ENCODE measurements at regions not wholly inside any gene's neighbourhood (a gene's known extent, or its start where the extent isn't known, plus 50 kb on each side); places are given as distances from the start of the nearest gene placed in this dataset.

GRCh38 chr19:29397748-29398147 lies 128.0 kb upstream of the VSTM2B start:
- Histone ChIP-seq H3K4me1 (ENCODE audit: insufficient read depth, low read length) (no peaks in the 10 kb centered on the region), H3K9me3 (ENCODE audit: low read depth, low read length) (no peaks in the 10 kb centered on the region), H3K79me2 (ENCODE audit: insufficient read depth, low read length) (no peaks in the 10 kb centered on the region), H3K4me3 (ENCODE audit: insufficient read depth, low read length) (no peak overlapping the region), H3K4me2 (ENCODE audit: insufficient read depth, low read length) (no peak overlapping the region), H3K27ac (ENCODE audit: low read depth, low read length) (no peak overlapping the region), H3K27me3 (ENCODE audit: insufficient read depth, low read length) (no peaks in the 10 kb centered on the region), H2AFZ (ENCODE audit: low read length) (no peak overlapping the region), H3K36me3 (ENCODE audit: insufficient read depth, low read length) (no peaks in the 10 kb centered on the region), H4K20me1 (ENCODE audit: insufficient read depth, low read length) (no peaks in the 10 kb centered on the region)
- DNase-seq (ENCODE audit: insufficient read length, low spot score, missing footprints): peak; percentile 82
- TF ChIP-seq CTCF (IDR thresholded peaks at IDR 0.05; ENCODE audit: extremely low read depth, low read depth, low read length): no peak

GRCh38 chr19:29399804-29400203 lies 126.0 kb upstream of the VSTM2B start:
- Histone ChIP-seq H3K4me1 (ENCODE audit: insufficient read depth, low read length) (no peaks in the 10 kb centered on the region), H2AFZ (ENCODE audit: low read length) (no peak overlapping the region), H3K79me2 (ENCODE audit: insufficient read depth, low read length) (no peaks in the 10 kb centered on the region), H4K20me1 (ENCODE audit: insufficient read depth, low read length) (no peaks in the 10 kb centered on the region), H3K27ac (ENCODE audit: low read depth, low read length) (no peak overlapping the region), H3K36me3 (ENCODE audit: insufficient read depth, low read length) (no peaks in the 10 kb centered on the region), H3K9me3 (ENCODE audit: low read depth, low read length) (no peaks in the 10 kb centered on the region), H3K27me3 (ENCODE audit: insufficient read depth, low read length) (no peaks in the 10 kb centered on the region), H3K4me2 (ENCODE audit: insufficient read depth, low read length) (no peak overlapping the region), H3K4me3 (ENCODE audit: insufficient read depth, low read length) (no peak overlapping the region)
- no peak for DNase-seq (ENCODE audit: insufficient read length, low spot score, missing footprints)
- TF ChIP-seq CTCF (IDR thresholded peaks at IDR 0.05; ENCODE audit: extremely low read depth, low read depth, low read length): no peak

GRCh38 chr19:29400917-29401711 lies 124.7 kb upstream of the VSTM2B start:
- no peak for TF ChIP-seq CTCF (IDR thresholded peaks at IDR 0.05; ENCODE audit: extremely low read depth, low read depth, low read length)
- Histone ChIP-seq H3K79me2 (ENCODE audit: insufficient read depth, low read length) (no peaks in the 10 kb centered on the region), H4K20me1 (ENCODE audit: insufficient read depth, low read length) (no peaks in the 10 kb centered on the region), H3K36me3 (ENCODE audit: insufficient read depth, low read length) (no peaks in the 10 kb centered on the region), H2AFZ (ENCODE audit: low read length) (no peak overlapping the region), H3K4me3 (ENCODE audit: insufficient read depth, low read length) (no peak overlapping the region), H3K4me1 (ENCODE audit: insufficient read depth, low read length) (no peaks in the 10 kb centered on the region), H3K27me3 (ENCODE audit: insufficient read depth, low read length) (no peaks in the 10 kb centered on the region), H3K4me2 (ENCODE audit: insufficient read depth, low read length) (no peak overlapping the region), H3K27ac (ENCODE audit: low read depth, low read length) (no peak overlapping the region), H3K9me3 (ENCODE audit: low read depth, low read length) (no peaks in the 10 kb centered on the region)
- peak; percentile 78 for DNase-seq (ENCODE audit: insufficient read length, low spot score, missing footprints)

- no peaks in the 10 kb centered on the region for H3K4me1 ChIP-seq (ENCODE audit: insufficient read depth, low read length)
- H3K27ac ChIP-seq (ENCODE audit: low read depth, low read length): no peak overlapping the region
- no peaks in the 10 kb centered on the region for H3K9me3 ChIP-seq (ENCODE audit: low read depth, low read length)
- no peaks in the 10 kb centered on the region for H4K20me1 ChIP-seq (ENCODE audit: insufficient read depth, low read length)
- no peaks in the 10 kb centered on the region for H3K79me2 ChIP-seq (ENCODE audit: insufficient read depth, low read length)
- no peak overlapping the region for H3K4me3 ChIP-seq (ENCODE audit: insufficient read depth, low read length)
- DNase-seq (ENCODE audit: insufficient read length, low spot score, missing footprints): peak; percentile 73
- H3K36me3 ChIP-seq (ENCODE audit: insufficient read depth, low read length): no peaks in the 10 kb centered on the region
- no peak overlapping the region for H3K4me2 ChIP-seq (ENCODE audit: insufficient read depth, low read length)
- no peak for TF ChIP-seq CTCF (IDR thresholded peaks at IDR 0.05; ENCODE audit: extremely low read depth, low read depth, low read length)
- H2AFZ ChIP-seq (ENCODE audit: low read length): no peak overlapping the region
- no peaks in the 10 kb centered on the region for H3K27me3 ChIP-seq (ENCODE audit: insufficient read depth, low read length)
Measured at GRCh38 chr19:29401712-29402421, 123.9 kb upstream of the VSTM2B start.
